ENCODE measurements at regions not wholly inside any gene's neighbourhood (a gene's known extent, or its start where the extent isn't known, plus 50 kb on each side); places are given as distances from the start of the nearest gene placed in this dataset.
A peak's percentile ranks its signal among the peaks of the same experiment; 100 is the strongest.

DNA sequence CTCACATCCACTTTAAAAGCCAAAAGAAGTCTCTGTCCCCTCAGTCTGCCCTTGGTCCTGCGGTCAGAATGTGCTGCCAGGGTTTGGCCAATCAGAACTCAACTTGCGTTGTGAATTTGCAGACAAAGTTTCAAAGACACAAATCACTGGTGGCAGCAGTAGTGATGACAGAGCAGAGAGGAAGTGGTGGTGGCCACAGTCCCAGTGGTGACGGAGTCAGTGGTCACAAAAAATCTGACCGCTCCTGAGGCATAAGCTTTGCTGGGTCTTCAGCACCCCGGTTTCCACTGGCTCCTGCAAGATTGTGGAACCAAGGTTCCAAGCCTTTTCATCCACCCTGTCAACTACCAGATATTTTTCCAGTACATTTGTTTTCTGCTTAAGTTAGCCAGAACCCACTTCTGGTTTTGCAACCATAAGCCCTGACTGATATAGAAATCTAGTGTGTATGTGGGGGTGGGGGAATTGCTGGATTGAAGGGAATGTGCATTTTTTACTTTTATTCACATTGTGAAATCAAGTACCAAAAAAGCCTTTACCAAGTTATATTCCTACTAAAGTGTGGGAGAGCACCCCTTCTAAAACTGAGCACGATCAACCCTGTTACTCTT is 112.3 kb downstream of the TMPRSS5 start:
- TF ChIP-seq, protein P1, sequence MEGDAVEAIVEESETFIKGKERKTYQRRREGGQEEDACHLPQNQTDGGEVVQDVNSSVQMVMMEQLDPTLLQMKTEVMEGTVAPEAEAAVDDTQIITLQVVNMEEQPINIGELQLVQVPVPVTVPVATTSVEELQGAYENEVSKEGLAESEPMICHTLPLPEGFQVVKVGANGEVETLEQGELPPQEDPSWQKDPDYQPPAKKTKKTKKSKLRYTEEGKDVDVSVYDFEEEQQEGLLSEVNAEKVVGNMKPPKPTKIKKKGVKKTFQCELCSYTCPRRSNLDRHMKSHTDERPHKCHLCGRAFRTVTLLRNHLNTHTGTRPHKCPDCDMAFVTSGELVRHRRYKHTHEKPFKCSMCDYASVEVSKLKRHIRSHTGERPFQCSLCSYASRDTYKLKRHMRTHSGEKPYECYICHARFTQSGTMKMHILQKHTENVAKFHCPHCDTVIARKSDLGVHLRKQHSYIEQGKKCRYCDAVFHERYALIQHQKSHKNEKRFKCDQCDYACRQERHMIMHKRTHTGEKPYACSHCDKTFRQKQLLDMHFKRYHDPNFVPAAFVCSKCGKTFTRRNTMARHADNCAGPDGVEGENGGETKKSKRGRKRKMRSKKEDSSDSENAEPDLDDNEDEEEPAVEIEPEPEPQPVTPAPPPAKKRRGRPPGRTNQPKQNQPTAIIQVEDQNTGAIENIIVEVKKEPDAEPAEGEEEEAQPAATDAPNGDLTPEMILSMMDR (IDR thresholded peaks at IDR 0.05): no peak
- 50 to 53% (median 51%) methylated on average over 6 of the region's 6 CpGs for WGBS, 3 donors
- Histone ChIP-seq H3K27ac (no peak overlapping the region), H3K27me3 (ENCODE audit: insufficient read depth in 3 of 3, low read length in 2 of 3) (no peaks in the 10 kb centered on the region), H3K9me3 (no peaks in the 10 kb centered on the region), H3K4me3 (no peak overlapping the region), H3K4me1 (no peaks in the 10 kb centered on the region), H3K36me3 (ENCODE audit: insufficient read depth in 1 of 2, low read depth in 1 of 2) (no peaks in the 10 kb centered on the region)
- intact Hi-C loops (cut with DNase I): loop anchor here in 1 of 2 donors (10.0 kb wide), 1 partner anchor 131 kb away; no protein-coding TSS in a partner anchor
- DNase-seq (peak in 1 of 2 donors; percentile 50), ATAC-seq (peak; percentile 75 to 96 (median 94))

DNA sequence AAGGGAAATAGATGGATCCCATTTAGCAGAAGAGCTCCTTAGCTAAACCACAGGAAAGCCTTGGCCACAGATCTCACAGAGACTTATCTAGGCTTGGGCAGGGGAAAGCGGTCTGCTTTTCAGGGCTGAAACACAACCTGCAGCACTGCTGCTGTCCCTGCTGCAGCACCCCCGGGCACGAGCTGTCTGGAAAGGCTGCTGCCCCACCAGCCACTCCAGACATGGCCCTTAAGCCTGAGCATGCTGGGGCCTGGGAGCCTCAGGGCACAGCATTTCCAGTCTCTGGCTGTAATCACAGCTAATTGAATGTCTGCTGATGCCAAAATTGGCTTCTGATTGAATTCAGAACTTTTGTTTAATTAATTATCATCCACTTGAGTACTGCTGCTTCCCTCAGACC is 115.0 kb downstream of the TMPRSS5 start:
- intact Hi-C loops (cut with DNase I): loop anchor here in 1 of 2 donors (10.0 kb wide), 1 partner anchor 134 kb away; no protein-coding TSS in a partner anchor
- Histone ChIP-seq H3K4me3 (no peak overlapping the region), H3K36me3 (ENCODE audit: insufficient read depth in 1 of 2, low read depth in 1 of 2) (no peaks in the 10 kb centered on the region), H3K9me3 (no peaks in the 10 kb centered on the region), H3K27ac (no peak overlapping the region), H3K27me3 (ENCODE audit: insufficient read depth in 3 of 3, low read length in 2 of 3) (no peaks in the 10 kb centered on the region), H3K4me1 (no peaks in the 10 kb centered on the region)
- DNase-seq: no peak
- 54 to 70% (median 55%) methylated on average over 3 of the region's 3 CpGs for WGBS, 3 donors
- no peak for ATAC-seq
- TF ChIP-seq, protein P1 (IDR thresholded peaks at IDR 0.05): no peak

DNA sequence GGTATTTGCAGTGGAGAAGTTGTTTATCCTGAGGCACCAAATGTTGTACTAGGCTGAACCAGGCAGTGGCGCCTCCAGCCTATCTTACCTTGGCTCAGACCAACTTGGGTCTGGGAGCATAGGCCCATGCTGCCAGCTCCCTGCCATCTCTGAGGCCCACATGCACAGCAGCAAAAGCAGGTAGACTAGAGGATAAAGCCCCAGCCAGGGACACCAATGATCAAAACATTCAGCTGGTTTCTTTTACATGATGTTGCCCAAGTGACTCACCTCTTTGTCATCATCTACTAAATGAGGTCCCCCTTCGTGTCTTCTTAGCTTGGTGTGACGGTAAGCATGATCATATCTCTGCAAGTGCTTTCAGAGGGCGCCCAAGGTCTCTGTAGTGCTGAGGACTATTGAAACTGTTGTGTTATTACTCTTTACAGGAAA is 112.1 kb upstream of the DRD2 start:
- DNase-seq: no peak
- TF ChIP-seq, protein P1 (IDR thresholded peaks at IDR 0.05): no peak
- WGBS, 3 donors: 74 to 89% (median 85%) methylated on average over 4 of the region's 4 CpGs
- no peak overlapping the region for H3K27ac ChIP-seq
- H3K9me3 ChIP-seq: no peaks in the 10 kb centered on the region
- H3K4me1 ChIP-seq: no peaks in the 10 kb centered on the region
- no peaks in the 10 kb centered on the region for H3K27me3 ChIP-seq (ENCODE audit: insufficient read depth in 3 of 3, low read length in 2 of 3)
- peak in 1 of 4 donors; percentile 54 for ATAC-seq
- H3K36me3 ChIP-seq (ENCODE audit: insufficient read depth in 1 of 2, low read depth in 1 of 2): no peaks in the 10 kb centered on the region
- no peak overlapping the region for H3K4me3 ChIP-seq
- intact Hi-C loops (cut with DNase I): no loop called here

DNA sequence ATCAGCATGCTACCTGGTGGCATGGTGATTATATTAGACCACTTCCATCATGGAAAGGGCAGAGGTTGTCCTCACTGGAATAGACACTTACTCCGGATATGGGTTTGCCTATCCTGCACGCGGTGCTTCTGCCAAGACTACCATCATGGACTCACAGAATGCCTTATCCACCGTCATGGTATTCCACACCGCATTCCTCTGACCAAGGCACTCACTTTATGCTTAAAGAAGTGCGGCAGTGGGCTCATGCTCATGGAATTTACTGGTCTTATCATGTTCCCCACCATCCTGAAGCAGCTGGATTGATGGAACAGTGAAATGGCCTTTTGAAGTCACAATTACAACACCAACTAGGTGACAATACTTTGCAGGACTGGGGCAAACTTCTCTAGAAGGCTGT is 109.2 kb upstream of the DRD2 start:
- intact Hi-C loops (cut with DNase I): no loop called here
- Histone ChIP-seq H3K4me3 (no peak overlapping the region), H3K27me3 (ENCODE audit: insufficient read depth in 3 of 3, low read length in 2 of 3) (no peaks in the 10 kb centered on the region), H3K27ac (no peak overlapping the region), H3K9me3 (no peaks in the 10 kb centered on the region), H3K4me1 (no peaks in the 10 kb centered on the region), H3K36me3 (ENCODE audit: insufficient read depth in 1 of 2, low read depth in 1 of 2) (no peaks in the 10 kb centered on the region)
- TF ChIP-seq, protein P1 (IDR thresholded peaks at IDR 0.05): no peak
- ATAC-seq (no peak), DNase-seq (no peak)
- 95 to 97% (median 96%) methylated on average over 6 of the region's 6 CpGs for WGBS, 3 donors

DNA sequence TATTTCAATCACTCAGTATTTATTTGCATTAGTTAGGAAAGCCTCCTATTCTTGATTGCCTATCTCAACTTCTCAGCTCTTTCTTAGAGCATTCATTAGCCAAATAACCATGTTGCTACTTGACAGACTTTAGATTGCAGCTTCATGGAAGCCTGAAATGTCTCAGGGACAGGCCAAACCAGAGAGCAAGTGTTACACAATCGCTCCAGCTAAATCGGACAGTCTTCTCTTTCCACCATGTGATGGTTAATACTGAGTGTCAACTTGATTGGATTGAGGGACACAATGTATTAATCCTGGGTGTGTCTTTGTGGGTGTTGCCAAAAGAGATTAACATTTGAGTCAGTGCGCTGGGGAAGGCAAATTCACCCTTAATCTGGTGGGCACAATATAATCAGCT is 106.5 kb upstream of the DRD2 start:
- H3K4me3 ChIP-seq: no peak overlapping the region
- H3K36me3 ChIP-seq (ENCODE audit: insufficient read depth in 1 of 2, low read depth in 1 of 2): no peaks in the 10 kb centered on the region
- no peaks in the 10 kb centered on the region for H3K27me3 ChIP-seq (ENCODE audit: insufficient read depth in 3 of 3, low read length in 2 of 3)
- H3K27ac ChIP-seq: no peak overlapping the region
- peak in 3 of 4 donors; percentile 48 to 63 (median 49) for ATAC-seq
- intact Hi-C loops (cut with DNase I): no loop called here
- 68 to 87% (median 74%) methylated on average over 3 of the region's 3 CpGs for WGBS, 3 donors
- H3K4me1 ChIP-seq: no peaks in the 10 kb centered on the region
- H3K9me3 ChIP-seq: no peaks in the 10 kb centered on the region
- DNase-seq: no peak
- TF ChIP-seq, protein P1 (IDR thresholded peaks at IDR 0.05): no peak
